SK-N-SH (cell line): ENCODE measurements at regions not wholly inside any gene's neighbourhood (a gene's known extent, or its start where the extent isn't known, plus 50 kb on each side); places are given as distances from the start of the nearest gene placed in this dataset.

Source experiments
- CTCF ChIA-PET: fragments of 300-600, 350-600 bp; formaldehyde crosslinking; extraction: SDS; loops from one replicate; lab custom pipeline; 2021; lab: Yijun Ruan, JAX
- POLR2A ChIA-PET: fragments of 350-600 bp; sonication (Branson Sonifier 250); formaldehyde crosslinking; extraction: SDS; loops from one replicate; lab custom pipeline; 2020; ENCODE audit warnings: antibody characterized with exemption, inconsistent platforms; lab: Yijun Ruan, JAX
- DNase-seq: peaks from one replicate; pipeline ENCODE4 v3.0.0; 2012
- H2AFZ ChIP-seq: fragments of 200-600 bp; sonication (generic); 2 replicates; pipeline ENCODE4 v1.8.1; 2016; ENCODE audit warnings: antibody characterized with exemption, mild to moderate bottlenecking, low read depth
- H3F3A ChIP-seq: fragments of 200-600 bp; sonication (generic); replicated peaks from 2 replicates; pipeline ENCODE3; 2016; ENCODE audit warnings: antibody characterized with exemption, mild to moderate bottlenecking; ENCODE audit not compliant: insufficient read depth
- H3K27ac ChIP-seq, 2 experiments: fragments of 200-500 bp in 1 of 2; fragments of 200-600 bp in 1 of 2; sonication (Bioruptor generic) in 1 of 2; sonication (generic), shearing (Covaris generic) in 1 of 2; 2 replicates each; pipeline versions ENCODE4 v1.5.1 to v1.6.1; 2014 to 2016; ENCODE audit warnings: low read depth in 2 of 2, inconsistent platforms in 1 of 2, low read length in 1 of 2, mild to moderate bottlenecking in 1 of 2, mixed read lengths in 1 of 2
- H3K27me3 ChIP-seq: fragments of 200-600 bp; sonication (generic), shearing (Covaris generic); 2 replicates; pipeline ENCODE4 v1.6.1; 2016; ENCODE audit warnings: mixed run types; ENCODE audit not compliant: insufficient read depth
- H3K36me3 ChIP-seq, 2 experiments: fragments of 200-500 bp in 1 of 2; fragments of 200-600 bp in 1 of 2; sonication (Bioruptor generic) in 1 of 2; sonication (generic) in 1 of 2; replicated peaks in 1 of 2; 2 replicates each; pipeline versions ENCODE3 to v1.5.1; 2014 to 2016; ENCODE audit warnings: low read length in 1 of 2, mild to moderate bottlenecking in 1 of 2; ENCODE audit not compliant: insufficient read depth in 2 of 2, control insufficient read depth in 1 of 2
- H3K4me1 ChIP-seq, 2 experiments: fragments of 200-500 bp in 1 of 2; fragments of 200-600 bp in 1 of 2; sonication (Bioruptor generic) in 1 of 2; sonication (generic), shearing (Covaris generic) in 1 of 2; 2 replicates each; pipeline versions ENCODE4 v1.5.1 to v1.6.1; 2014 to 2016; ENCODE audit warnings: low read depth in 1 of 2, low read length in 1 of 2, mixed run types in 1 of 2; ENCODE audit not compliant: insufficient read depth in 2 of 2, control insufficient read depth in 1 of 2
- H3K4me2 ChIP-seq: fragments of 200-600 bp; sonication (generic), shearing (Covaris generic); 2 replicates; pipeline ENCODE4 v1.6.1; 2017; ENCODE audit warnings: mixed run types
- H3K4me3 ChIP-seq, 2 experiments: fragments of 200-500 bp in 1 of 2; fragments of 200-600 bp in 1 of 2; sonication (Bioruptor generic) in 1 of 2; sonication (generic), shearing (Covaris generic) in 1 of 2; 2 replicates each; pipeline versions ENCODE4 v1.5.1 to v1.8.1; 2014 to 2016; ENCODE audit warnings: low read depth in 2 of 2, inconsistent platforms in 1 of 2, low read length in 1 of 2, mild to moderate bottlenecking in 1 of 2, mixed read lengths in 1 of 2, moderate library complexity in 1 of 2
- H3K79me2 ChIP-seq: fragments of 200-600 bp; sonication (generic); 2 replicates; pipeline ENCODE4 v1.8.1; 2017; ENCODE audit warnings: mild to moderate bottlenecking; ENCODE audit not compliant: insufficient read depth
- H3K9ac ChIP-seq: fragments of 200-600 bp; sonication (generic); 2 replicates; pipeline ENCODE4 v1.6.1; 2017; ENCODE audit warnings: mixed run types
- H3K9me2 ChIP-seq: fragments of 200-600 bp; sonication (generic); 2 replicates; pipeline ENCODE4 v1.6.1; 2017; ENCODE audit warnings: mixed run types
- H3K9me3 ChIP-seq: fragments of 200-600 bp; sonication (generic); 2 replicates; pipeline ENCODE4 v1.6.1; 2017; ENCODE audit warnings: mixed run types, mild to moderate bottlenecking, moderate library complexity
- H4K20me1 ChIP-seq: fragments of 200-600 bp; sonication (generic); 2 replicates; pipeline ENCODE4 v1.6.1; 2017; ENCODE audit warnings: mild to moderate bottlenecking, mixed run types; ENCODE audit not compliant: insufficient read depth
- CHD2 ChIP-seq: fragments of 150-350 bp; IDR thresholded peaks from 2 replicates; pipeline ENCODE4 v1.6.1; 2018; ENCODE audit warnings: low read length; ENCODE audit not compliant: partially characterized antibody
- EZH2phosphoT487 ChIP-seq: fragments of 200-600 bp; sonication (generic); IDR thresholded peaks from 2 replicates; pipeline ENCODE4 v1.6.1; 2017; ENCODE audit warnings: low read depth, mixed run types, mild to moderate bottlenecking, antibody characterized with exemption, moderate library complexity, borderline replicate concordance
- FOXM1 ChIP-seq: IDR thresholded peaks from 2 replicates; pipeline ENCODE4 v1.4.0; 2012; ENCODE audit warnings: low read depth, mild to moderate bottlenecking
- GATA2 ChIP-seq: sonication (generic); formaldehyde crosslinking; IDR thresholded peaks from 2 replicates; pipeline ENCODE4 v1.5.0; 2020; ENCODE audit warnings: mild to moderate bottlenecking, missing genetic modification reagents
- MEF2A ChIP-seq: IDR thresholded peaks from 2 replicates; pipeline ENCODE4 v1.4.0; 2012; ENCODE audit warnings: low read depth, borderline replicate concordance
- MXI1 ChIP-seq: IDR thresholded peaks from 2 replicates; pipeline ENCODE4 v1.6.1; 2012; ENCODE audit warnings: mild to moderate bottlenecking, low read depth, low read length, improper control_type of control experiment
- POLR2AphosphoS5 ChIP-seq: IDR thresholded peaks from 2 replicates; pipeline ENCODE4 v1.6.1; 2012; ENCODE audit warnings: low read depth, low read length
- RXRA ChIP-seq: IDR thresholded peaks from 2 replicates; pipeline ENCODE4 v1.4.0; 2012; ENCODE audit warnings: low read depth, mild to moderate bottlenecking, borderline replicate concordance
- SIN3A ChIP-seq: IDR thresholded peaks from 2 replicates; pipeline ENCODE4 v1.6.1; 2012; ENCODE audit warnings: low read depth, mild to moderate bottlenecking, low read length, moderate library complexity, borderline replicate concordance
- SMC3 ChIP-seq: IDR thresholded peaks from 2 replicates; pipeline ENCODE4 v1.6.1; 2012; ENCODE audit warnings: low read depth, low read length, improper control_type of control experiment
- TCF12 ChIP-seq: IDR thresholded peaks from 2 replicates; pipeline ENCODE4 v1.4.0; 2012
- TEAD4 ChIP-seq: IDR thresholded peaks from 2 replicates; pipeline ENCODE4 v1.4.0; 2012; ENCODE audit warnings: mild to moderate bottlenecking, borderline replicate concordance; ENCODE audit not compliant: insufficient read depth
- YY1 ChIP-seq: IDR thresholded peaks from 2 replicates; pipeline ENCODE4 v1.4.0; 2012; ENCODE audit warnings: low read depth, mild to moderate bottlenecking
- WGBS: methylation state at CpG from one replicate; pipeline ENCODE4 v1.1.6; 2017; ENCODE audit warnings: low lambda C conversion rate; 5-methylcytosine and 5-hydroxymethylcytosine counted together
- TF ChIP-seq, protein P1 (sequence below): IDR thresholded peaks from 2 replicates; pipeline ENCODE4 v1.4.0; 2012; ENCODE audit warnings: low read depth, borderline replicate concordance
- TF ChIP-seq, protein P2 (sequence below): IDR thresholded peaks from 2 replicates; pipeline ENCODE4 v1.4.0; 2012; ENCODE audit warnings: low read depth, borderline replicate concordance

DNA sequence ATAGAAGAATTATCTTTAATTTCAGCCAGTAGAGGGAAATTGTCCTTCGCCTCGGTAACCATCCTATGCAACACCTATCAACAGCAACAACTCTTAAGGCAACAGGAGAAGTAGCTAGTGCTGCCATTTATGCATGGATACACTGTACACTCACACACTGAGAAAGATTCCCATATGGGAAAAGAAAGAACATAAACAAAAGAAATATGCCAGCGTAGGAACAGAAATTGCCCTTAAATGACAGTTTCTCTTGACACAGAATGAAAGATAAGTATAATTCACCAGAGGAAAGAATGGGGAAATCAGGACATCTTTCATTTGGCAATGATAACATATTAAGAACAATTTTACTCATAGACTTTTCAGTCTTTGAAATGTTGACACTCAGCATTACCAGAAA lies 466.9 kb downstream of the BCAT1 start (continued):
- TF ChIP-seq FOXM1, result no peak

DNA sequence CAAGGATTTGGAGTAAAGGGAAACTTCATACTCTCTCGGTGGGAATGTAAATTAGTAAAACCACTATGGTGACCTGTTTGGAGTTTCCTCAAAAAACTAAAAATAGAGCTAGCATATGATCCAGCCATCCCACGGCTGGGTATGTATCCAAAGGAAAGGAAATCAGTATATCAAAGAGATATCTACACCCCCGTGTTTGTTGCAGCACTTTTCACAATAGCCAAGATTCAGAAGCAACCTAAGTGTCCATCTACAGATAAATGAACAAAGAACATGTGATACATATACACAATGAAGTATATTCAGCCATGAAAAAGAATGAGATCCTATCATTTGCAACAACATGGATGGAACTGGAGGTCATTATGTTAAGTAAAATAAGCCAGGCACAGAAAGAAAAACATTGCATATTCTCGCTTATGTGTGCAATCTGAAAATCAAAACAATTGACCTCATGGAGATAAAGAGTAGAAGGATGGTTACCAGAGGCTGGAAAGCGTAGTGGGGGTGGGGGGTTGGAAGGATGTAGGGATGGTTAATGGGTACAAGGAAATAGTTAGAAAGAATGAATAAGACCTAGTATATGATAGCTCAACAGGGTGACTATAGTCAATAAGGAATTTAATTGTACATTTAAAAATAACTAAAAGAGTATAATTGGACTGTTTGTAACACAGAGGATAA lies 468.0 kb downstream of the BCAT1 start:
- Histone ChIP-seq H3K9me2 (no peaks in the 10 kb centered on the region), H3K4me1 (no peaks in the 10 kb centered on the region; a peak in 1 of 4 replicates), H3K9ac (no peak overlapping the region), H3K36me3 (no peaks in the 10 kb centered on the region), H3K9me3 (no peaks in the 10 kb centered on the region), H3K27me3 (no peaks in the 10 kb centered on the region), H2AFZ (no peak overlapping the region), H3F3A (no peaks in the 10 kb centered on the region), H3K79me2 (no peaks in the 10 kb centered on the region), H3K27ac (no peak overlapping the region), H3K4me3 (no peak overlapping the region), H3K4me2 (no peak overlapping the region), H4K20me1 (no peaks in the 10 kb centered on the region)
- ChIA-PET CTCF (no interaction called here), POLR2A (no interaction called here)
- DNase-seq, result no peak
- 62% methylated on average over 5 of the region's 5 CpGs for WGBS
- no peak for TF ChIP-seq MEF2A
- no peak for TF ChIP-seq TEAD4
- TF ChIP-seq TCF12, result no peak
- no peak for TF ChIP-seq RXRA
- TF ChIP-seq SMC3, result no peak
- TF ChIP-seq, protein P1, sequence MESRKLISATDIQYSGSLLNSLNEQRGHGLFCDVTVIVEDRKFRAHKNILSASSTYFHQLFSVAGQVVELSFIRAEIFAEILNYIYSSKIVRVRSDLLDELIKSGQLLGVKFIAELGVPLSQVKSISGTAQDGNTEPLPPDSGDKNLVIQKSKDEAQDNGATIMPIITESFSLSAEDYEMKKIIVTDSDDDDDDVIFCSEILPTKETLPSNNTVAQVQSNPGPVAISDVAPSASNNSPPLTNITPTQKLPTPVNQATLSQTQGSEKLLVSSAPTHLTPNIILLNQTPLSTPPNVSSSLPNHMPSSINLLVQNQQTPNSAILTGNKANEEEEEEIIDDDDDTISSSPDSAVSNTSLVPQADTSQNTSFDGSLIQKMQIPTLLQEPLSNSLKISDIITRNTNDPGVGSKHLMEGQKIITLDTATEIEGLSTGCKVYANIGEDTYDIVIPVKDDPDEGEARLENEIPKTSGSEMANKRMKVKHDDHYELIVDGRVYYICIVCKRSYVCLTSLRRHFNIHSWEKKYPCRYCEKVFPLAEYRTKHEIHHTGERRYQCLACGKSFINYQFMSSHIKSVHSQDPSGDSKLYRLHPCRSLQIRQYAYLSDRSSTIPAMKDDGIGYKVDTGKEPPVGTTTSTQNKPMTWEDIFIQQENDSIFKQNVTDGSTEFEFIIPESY, result no peak
- no peak for TF ChIP-seq GATA2 (CRISPR knock-in tag)
- TF ChIP-seq POLR2AphosphoS5, result no peak
- TF ChIP-seq MXI1, result no peak
- no peak for TF ChIP-seq EZH2phosphoT487
- no peak for TF ChIP-seq YY1
- TF ChIP-seq SIN3A, result no peak
- no peak for TF ChIP-seq FOXM1
- TF ChIP-seq CHD2, result no peak
- TF ChIP-seq, protein P2, sequence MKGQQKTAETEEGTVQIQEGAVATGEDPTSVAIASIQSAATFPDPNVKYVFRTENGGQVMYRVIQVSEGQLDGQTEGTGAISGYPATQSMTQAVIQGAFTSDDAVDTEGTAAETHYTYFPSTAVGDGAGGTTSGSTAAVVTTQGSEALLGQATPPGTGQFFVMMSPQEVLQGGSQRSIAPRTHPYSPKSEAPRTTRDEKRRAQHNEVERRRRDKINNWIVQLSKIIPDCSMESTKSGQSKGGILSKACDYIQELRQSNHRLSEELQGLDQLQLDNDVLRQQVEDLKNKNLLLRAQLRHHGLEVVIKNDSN, result no peak
